PC-9 (cell line): ENCODE measurements at regions not wholly inside any gene's neighbourhood (a gene's known extent, or its start where the extent isn't known, plus 50 kb on each side); places are given as distances from the start of the nearest gene placed in this dataset.

ENCODE experiments used
- BruUV-seq: library from RNA; stranded (reverse); fragments of 400-500 nt; replicated peaks from 2 replicates; lab custom pipeline; 2021; lab: Mats Ljungman, UMichigan
- CTCF ChIA-PET: fragments of 300-600 bp; sonication (Branson Sonifier 250); formaldehyde crosslinking; loops from one replicate; lab custom pipeline; 2022; ENCODE audit warnings: antibody characterized with exemption; lab: Charles Lee
- POLR2A ChIA-PET: fragments of 300-600 bp; sonication (Branson Sonifier 250); formaldehyde crosslinking; loops from one replicate; lab custom pipeline; 2022; ENCODE audit warnings: antibody characterized with exemption; ENCODE audit not compliant: unreplicated experiment; lab: Charles Lee
- DNase-seq, 2 experiments: peaks; one replicate each; pipeline versions ENCODE4 v3.0.0 to v3.0.0-alpha.2; 2015 to 2022; ENCODE audit warnings: mixed read lengths in 1 of 2
- H2AFZ ChIP-seq: fragments of 200-600 bp; sonication (generic); 2 replicates; pipeline ENCODE4 v1.8.1; 2017; ENCODE audit warnings: antibody characterized with exemption
- H3F3A ChIP-seq: fragments of 200-600 bp; sonication (generic); 2 replicates; pipeline ENCODE4 v1.8.1; 2017; ENCODE audit warnings: antibody characterized with exemption, mild to moderate bottlenecking, low read depth; ENCODE audit not compliant: insufficient read depth
- H3K27ac ChIP-seq: fragments of 200-600 bp; sonication (generic); 2 replicates; pipeline ENCODE4 v1.6.1; 2016; ENCODE audit warnings: mixed run types
- H3K27me3 ChIP-seq: fragments of 200-600 bp; sonication (generic); 2 replicates; pipeline ENCODE4 v1.6.1; 2016; ENCODE audit warnings: low read depth, mixed run types; ENCODE audit not compliant: insufficient read depth
- H3K36me3 ChIP-seq: fragments of 200-600 bp; sonication (generic); 2 replicates; pipeline ENCODE4 v1.6.1; 2016; ENCODE audit warnings: low read depth, mixed run types
- H3K4me1 ChIP-seq: fragments of 200-600 bp; sonication (generic); replicated peaks from 2 replicates; pipeline ENCODE4 v1.6.1; 2016; ENCODE audit warnings: mixed run types; ENCODE audit not compliant: insufficient read depth
- H3K4me2 ChIP-seq: fragments of 200-600 bp; sonication (generic); 2 replicates; pipeline ENCODE4 v1.6.1; 2017; ENCODE audit warnings: mixed run types
- H3K4me3 ChIP-seq: fragments of 200-600 bp; sonication (generic); 2 replicates; pipeline ENCODE4 v1.6.1; 2016; ENCODE audit warnings: mixed run types
- H3K79me2 ChIP-seq: fragments of 200-600 bp; sonication (generic); 2 replicates; pipeline ENCODE4 v1.6.1; 2017; ENCODE audit warnings: low read depth, mixed run types
- H3K9me2 ChIP-seq: fragments of 200-600 bp; sonication (generic); 2 replicates; pipeline ENCODE4 v1.8.1; 2017; ENCODE audit warnings: mild to moderate bottlenecking; ENCODE audit not compliant: insufficient read depth
- H3K9me3 ChIP-seq: fragments of 200-600 bp; sonication (generic); 2 replicates; pipeline ENCODE4 v1.8.1; 2016; ENCODE audit warnings: low read depth; ENCODE audit not compliant: insufficient read depth
- H4K20me1 ChIP-seq: fragments of 200-600 bp; sonication (generic); 2 replicates; pipeline ENCODE4 v1.8.1; 2017; ENCODE audit not compliant: insufficient read depth
- EZH2 ChIP-seq: fragments of 200-600 bp; sonication (generic); IDR thresholded peaks from 2 replicates; pipeline ENCODE4 v1.8.0; 2017; ENCODE audit warnings: antibody characterized with exemption, low read depth
- intact Hi-C: fragments of 100-400 bp; cut with micrococcal nuclease; formaldehyde crosslinking; loops from one replicate; pipeline ENCODE4 v1.10.0; 2022; ENCODE audit not compliant: unreplicated experiment
- TF ChIP-seq, protein P1 (sequence below): fragments of 200-600 bp; sonication (generic); conservative IDR thresholded peaks from 2 replicates; pipeline ENCODE4 v1.6.1; 2017; ENCODE audit warnings: mixed run types, antibody characterized with exemption, mild to moderate bottlenecking, moderate library complexity

DNA sequence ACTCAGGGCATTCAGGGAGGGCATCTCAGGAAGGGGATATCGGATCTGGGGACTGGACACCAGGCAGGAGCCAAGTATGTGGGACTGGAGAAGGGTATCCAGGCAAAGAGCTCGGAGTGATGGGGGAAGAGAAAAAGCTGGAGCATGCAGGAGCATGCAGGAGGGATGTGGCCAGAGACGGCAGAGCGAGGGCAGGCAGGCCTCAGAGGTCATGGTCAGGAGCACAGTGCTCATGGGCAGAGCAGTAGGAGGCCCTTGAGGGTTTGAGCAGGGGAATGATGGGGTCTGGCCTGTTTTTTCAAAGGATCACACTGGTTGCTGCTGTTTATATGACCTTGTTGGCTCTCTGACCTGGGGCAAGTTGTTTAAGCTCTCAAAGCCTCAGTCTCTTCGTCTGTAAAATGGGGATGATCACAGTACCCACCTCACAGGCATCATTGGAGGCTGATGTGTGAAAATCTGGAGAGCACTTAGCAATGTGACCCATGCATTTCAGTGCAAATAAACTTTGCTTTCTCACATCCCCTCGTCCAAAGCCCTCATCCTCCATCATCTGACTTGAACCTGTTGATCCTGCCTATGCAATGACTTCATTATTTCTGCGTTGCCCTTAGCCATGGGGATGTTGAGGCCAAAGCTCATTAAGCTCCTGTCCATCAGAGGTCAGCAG is 273.1 kb downstream of the MATN1 start:
- CTCF ChIA-PET, result no interaction called here

DNA sequence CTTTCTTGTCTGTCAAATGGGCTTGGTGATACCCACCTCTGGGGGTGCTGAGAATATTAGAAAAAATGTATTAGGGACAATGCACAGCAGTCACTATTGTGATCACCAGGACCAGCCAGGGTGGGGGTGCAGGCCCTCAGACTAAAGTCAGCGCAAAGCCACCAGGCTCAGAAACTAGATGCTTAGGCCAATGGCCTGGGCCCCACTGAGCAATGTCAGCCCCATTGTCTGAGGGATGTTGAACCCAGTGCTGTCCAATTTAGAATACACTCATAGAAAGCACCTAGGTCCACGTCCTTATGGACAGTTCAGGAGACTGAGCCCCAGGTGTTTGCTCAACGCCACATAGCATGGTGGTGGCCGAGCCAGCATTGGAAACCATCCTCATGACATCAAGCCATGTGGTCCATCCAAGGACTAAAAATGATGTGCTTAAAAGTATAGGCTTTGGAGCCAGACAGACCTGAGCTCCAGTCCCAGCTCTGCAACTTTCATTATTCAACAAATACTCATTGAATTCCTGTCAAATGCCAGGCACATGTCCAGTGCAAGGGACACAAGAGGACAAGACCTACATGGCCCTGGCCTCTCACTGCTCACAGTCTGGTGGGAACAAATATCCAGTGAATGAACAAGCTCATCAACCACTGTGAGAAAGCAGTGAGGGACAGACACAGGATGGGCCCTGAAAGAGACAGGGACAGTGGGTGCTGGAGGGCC is 273.8 kb downstream of the MATN1 start:
- Histone ChIP-seq H3K4me2 (no peak overlapping the region), H3K27me3 (no peaks in the 10 kb centered on the region), H3K4me3 (no peak overlapping the region), H3K9me2 (no peaks in the 10 kb centered on the region), H3K9me3 (no peaks in the 10 kb centered on the region), H3K27ac (no peak overlapping the region), H3K4me1 (no peaks in the 10 kb centered on the region), H2AFZ (no peak overlapping the region), H3K79me2 (no peaks in the 10 kb centered on the region), H3K36me3 (no peaks in the 10 kb centered on the region), H3F3A (no peaks in the 10 kb centered on the region), H4K20me1 (no peaks in the 10 kb centered on the region)
- POLR2A ChIA-PET, result interaction anchor here (0.7 kb wide), 1 partner anchor 268 kb away, joined by 3 read pairs; no protein-coding TSS in a partner anchor
- no TSS peak for BruUV-seq
- TF ChIP-seq EZH2, result no peak
- TF ChIP-seq, protein P1, sequence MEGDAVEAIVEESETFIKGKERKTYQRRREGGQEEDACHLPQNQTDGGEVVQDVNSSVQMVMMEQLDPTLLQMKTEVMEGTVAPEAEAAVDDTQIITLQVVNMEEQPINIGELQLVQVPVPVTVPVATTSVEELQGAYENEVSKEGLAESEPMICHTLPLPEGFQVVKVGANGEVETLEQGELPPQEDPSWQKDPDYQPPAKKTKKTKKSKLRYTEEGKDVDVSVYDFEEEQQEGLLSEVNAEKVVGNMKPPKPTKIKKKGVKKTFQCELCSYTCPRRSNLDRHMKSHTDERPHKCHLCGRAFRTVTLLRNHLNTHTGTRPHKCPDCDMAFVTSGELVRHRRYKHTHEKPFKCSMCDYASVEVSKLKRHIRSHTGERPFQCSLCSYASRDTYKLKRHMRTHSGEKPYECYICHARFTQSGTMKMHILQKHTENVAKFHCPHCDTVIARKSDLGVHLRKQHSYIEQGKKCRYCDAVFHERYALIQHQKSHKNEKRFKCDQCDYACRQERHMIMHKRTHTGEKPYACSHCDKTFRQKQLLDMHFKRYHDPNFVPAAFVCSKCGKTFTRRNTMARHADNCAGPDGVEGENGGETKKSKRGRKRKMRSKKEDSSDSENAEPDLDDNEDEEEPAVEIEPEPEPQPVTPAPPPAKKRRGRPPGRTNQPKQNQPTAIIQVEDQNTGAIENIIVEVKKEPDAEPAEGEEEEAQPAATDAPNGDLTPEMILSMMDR, result no peak
- intact Hi-C loops, result no loop called here
- no peak for DNase-seq
- CTCF ChIA-PET, result no interaction called here

More for the DNA sequence above, 273.1 kb downstream of the MATN1 start:
- Histone ChIP-seq H3K79me2 (no peaks in the 10 kb centered on the region), H3K27me3 (no peaks in the 10 kb centered on the region), H3K27ac (no peak overlapping the region), H3K36me3 (no peaks in the 10 kb centered on the region), H3K4me2 (no peak overlapping the region), H3K9me3 (no peaks in the 10 kb centered on the region), H3K4me1 (no peaks in the 10 kb centered on the region), H3K4me3 (no peak overlapping the region), H3K9me2 (no peaks in the 10 kb centered on the region), H4K20me1 (no peaks in the 10 kb centered on the region), H3F3A (no peaks in the 10 kb centered on the region), H2AFZ (no peak overlapping the region)
- intact Hi-C loops, result no loop called here
- POLR2A ChIA-PET, result no interaction called here
- TF ChIP-seq, protein P1, result no peak
- no peak for TF ChIP-seq EZH2
- no peak for DNase-seq
- no TSS peak for BruUV-seq

DNA sequence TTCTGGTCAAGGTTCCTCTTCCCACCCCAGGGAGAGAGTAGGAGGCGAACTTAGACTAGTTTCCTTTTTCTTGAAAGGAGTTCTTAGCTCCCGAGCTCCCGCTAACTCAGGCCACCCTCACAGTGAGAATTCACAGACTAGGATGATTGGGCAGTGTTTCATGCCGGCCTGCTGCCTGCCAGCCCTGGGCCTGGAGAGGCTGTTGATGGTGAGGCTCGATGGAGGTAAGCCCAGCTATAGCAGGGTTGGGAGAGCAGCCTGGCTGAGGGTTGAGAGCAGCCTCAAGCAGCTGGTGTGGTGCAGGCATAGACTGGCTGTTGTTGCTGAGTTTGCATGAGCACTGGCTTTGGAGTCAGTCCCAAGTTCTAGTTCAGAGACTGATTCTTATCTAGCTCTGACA is 274.4 kb downstream of the MATN1 start:
- Histone ChIP-seq H3K27ac (no peak overlapping the region), H3K4me1 (no peaks in the 10 kb centered on the region), H3K27me3 (no peaks in the 10 kb centered on the region), H3K9me2 (no peaks in the 10 kb centered on the region), H3K9me3 (no peaks in the 10 kb centered on the region), H4K20me1 (no peaks in the 10 kb centered on the region), H3F3A (no peaks in the 10 kb centered on the region), H2AFZ (no peak overlapping the region), H3K79me2 (no peaks in the 10 kb centered on the region), H3K4me3 (no peak overlapping the region), H3K36me3 (no peaks in the 10 kb centered on the region), H3K4me2 (no peak overlapping the region)
- intact Hi-C loops, result no loop called here
- no peak for TF ChIP-seq EZH2
- no TSS peak for BruUV-seq
- CTCF ChIA-PET, result no interaction called here
- POLR2A ChIA-PET, result interaction anchor here (0.7 kb wide), 1 partner anchor 269 kb away, joined by 3 read pairs; no protein-coding TSS in a partner anchor
- DNase-seq, result no peak
